ENCODE measurements at regions not wholly inside any gene's neighbourhood (a gene's known extent, or its start where the extent isn't known, plus 50 kb on each side); places are given as distances from the start of the nearest gene placed in this dataset.
A peak's percentile ranks its signal among the peaks of the same experiment; 100 is the strongest.

DNA sequence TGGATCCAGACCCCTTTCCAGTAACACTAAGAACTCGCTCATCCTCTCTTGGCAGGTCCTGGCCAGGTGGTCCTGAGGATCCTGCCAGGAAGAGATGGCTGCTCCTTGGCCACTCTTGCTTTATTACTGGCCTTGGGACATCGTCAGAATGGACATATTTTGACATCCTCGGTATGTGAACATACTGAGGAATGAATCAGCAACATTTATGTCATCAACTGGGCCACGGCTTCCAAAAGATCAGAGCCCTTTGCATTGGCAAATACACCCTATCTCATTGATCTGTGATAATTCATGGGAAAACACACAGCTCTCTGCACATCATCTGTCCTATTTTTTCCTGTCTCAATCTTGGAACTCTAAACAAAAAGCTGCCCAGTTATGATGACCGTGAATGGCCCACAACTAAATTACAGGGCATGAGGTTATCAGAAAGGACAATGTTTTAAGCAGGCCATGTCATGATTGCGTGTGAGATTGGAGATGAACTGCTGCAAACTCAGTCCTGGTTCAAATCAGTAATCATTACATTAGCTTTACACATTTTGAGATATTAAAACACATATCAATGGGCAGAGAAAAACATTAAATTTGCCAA, 1325.8 kb downstream of the AACS start:
- ChIA-PET CTCF (no interaction called here), POLR2A (no interaction called here)
- Mint-ChIP-seq H3K4me3 (ENCODE audit: unreplicated experiment) (no peak overlapping the region), H3K27ac (ENCODE audit: low read depth, unreplicated experiment) (no peak overlapping the region), H3K27me3 (ENCODE audit: insufficient read depth, unreplicated experiment) (no peaks in the 10 kb centered on the region), H3K9me3 (ENCODE audit: unreplicated experiment) (no peaks in the 10 kb centered on the region), H3K4me1 (ENCODE audit: insufficient read depth, unreplicated experiment) (peaks cover 18% of the 10 kb centered on the region), H3K36me3 (ENCODE audit: insufficient read depth, unreplicated experiment) (no peaks in the 10 kb centered on the region)
- intact Hi-C loops (cut with micrococcal nuclease), result no loop called here
- DNase-seq (ENCODE audit: unreplicated experiment), result peak; percentile 15
- no peak for TF ChIP-seq CTCF (IDR thresholded peaks at IDR 0.05; ENCODE audit: unreplicated experiment)
- BruUV-seq (replicated peaks), result no TSS peak

GRCh38 chr12:126396536-126396935, 1331.3 kb downstream of the AACS start:
- Mint-ChIP-seq H3K4me3 (ENCODE audit: unreplicated experiment) (no peak overlapping the region), H3K27ac (ENCODE audit: low read depth, unreplicated experiment) (no peak overlapping the region), H3K9me3 (ENCODE audit: unreplicated experiment) (peaks cover 8% of the 10 kb centered on the region), H3K36me3 (ENCODE audit: insufficient read depth, unreplicated experiment) (peaks cover 6% of the 10 kb centered on the region), H3K27me3 (ENCODE audit: insufficient read depth, unreplicated experiment) (no peaks in the 10 kb centered on the region), H3K4me1 (ENCODE audit: insufficient read depth, unreplicated experiment) (no peaks in the 10 kb centered on the region)
- ChIA-PET CTCF (interaction anchor here (0.7 kb wide), 1 partner anchor 44 kb away, joined by 3 read pairs; no protein-coding TSS in a partner anchor), POLR2A (no interaction called here)
- DNase-seq (ENCODE audit: unreplicated experiment), result no peak
- no peak for TF ChIP-seq CTCF (IDR thresholded peaks at IDR 0.05; ENCODE audit: unreplicated experiment)
- BruUV-seq (replicated peaks), result no TSS peak
- intact Hi-C loops (cut with micrococcal nuclease), result no loop called here

DNA sequence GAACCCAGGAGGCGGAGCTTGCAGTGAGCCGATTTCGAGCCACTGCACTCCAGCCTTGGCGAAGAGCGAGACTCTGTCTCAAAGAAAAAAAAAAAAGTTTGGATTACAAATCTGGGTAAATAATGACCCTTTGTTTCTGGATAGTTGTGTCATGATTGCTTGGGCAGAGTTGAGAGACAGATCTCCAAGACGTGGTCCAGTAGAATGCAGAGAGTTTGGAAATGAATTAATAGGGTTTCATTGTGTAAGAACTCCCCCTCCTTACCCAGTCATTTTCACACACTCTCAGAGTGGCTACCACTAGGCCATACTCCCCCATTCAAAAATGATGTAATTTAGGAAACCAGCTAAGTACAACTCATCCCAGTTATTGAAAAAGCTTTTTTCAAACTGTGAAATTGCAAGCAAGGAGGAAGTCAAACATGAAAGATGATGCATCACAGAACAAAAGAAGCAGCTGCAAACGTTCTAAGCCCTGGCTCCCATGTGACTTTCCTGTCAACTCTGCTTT, 1331.9 kb downstream of the AACS start:
- H3K36me3 Mint-ChIP-seq (ENCODE audit: insufficient read depth, unreplicated experiment), result peaks cover 6% of the 10 kb centered on the region
- intact Hi-C loops (cut with micrococcal nuclease), result no loop called here
- no TSS peak for BruUV-seq (replicated peaks)
- H3K9me3 Mint-ChIP-seq (ENCODE audit: unreplicated experiment), result peaks cover 8% of the 10 kb centered on the region
- no peak overlapping the region for H3K27ac Mint-ChIP-seq (ENCODE audit: low read depth, unreplicated experiment)
- TF ChIP-seq CTCF (IDR thresholded peaks at IDR 0.05; ENCODE audit: unreplicated experiment), result no peak
- H3K4me3 Mint-ChIP-seq (ENCODE audit: unreplicated experiment), result no peak overlapping the region
- DNase-seq (ENCODE audit: unreplicated experiment), result peak; percentile 4
- no peaks in the 10 kb centered on the region for H3K4me1 Mint-ChIP-seq (ENCODE audit: insufficient read depth, unreplicated experiment)
- ChIA-PET CTCF (no interaction called here), POLR2A (no interaction called here)
- no peaks in the 10 kb centered on the region for H3K27me3 Mint-ChIP-seq (ENCODE audit: insufficient read depth, unreplicated experiment)

DNA sequence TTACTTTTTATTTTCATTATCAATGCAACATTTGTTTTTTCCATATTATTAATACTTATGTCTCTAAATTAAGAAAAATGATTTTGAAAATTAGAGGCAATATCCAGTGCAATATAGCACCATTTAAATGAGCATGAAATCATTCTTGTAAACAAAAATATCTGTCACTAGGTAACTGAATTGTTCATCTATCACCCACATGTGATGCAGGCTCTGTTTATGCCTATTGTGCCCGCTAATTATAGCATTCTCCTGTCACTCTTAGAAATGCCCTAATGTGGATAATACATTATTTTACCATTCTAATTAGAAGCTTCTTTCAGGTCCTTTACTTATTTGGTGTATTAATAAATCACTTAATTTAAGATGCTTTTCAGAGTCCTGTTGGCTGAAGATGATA, 1332.4 kb downstream of the AACS start:
- CTCF ChIA-PET, result interaction anchor here (0.7 kb wide), 1 partner anchor 265 kb away, joined by 3 read pairs; no protein-coding TSS in a partner anchor
- intact Hi-C loops (cut with micrococcal nuclease), result no loop called here
- peaks cover 8% of the 10 kb centered on the region for H3K9me3 Mint-ChIP-seq (ENCODE audit: unreplicated experiment)
- POLR2A ChIA-PET, result no interaction called here
- TF ChIP-seq CTCF (IDR thresholded peaks at IDR 0.05; ENCODE audit: unreplicated experiment), result no peak
- no peak overlapping the region for H3K4me3 Mint-ChIP-seq (ENCODE audit: unreplicated experiment)
- peaks cover 1% of the 10 kb centered on the region for H3K4me1 Mint-ChIP-seq (ENCODE audit: insufficient read depth, unreplicated experiment)
- H3K27me3 Mint-ChIP-seq (ENCODE audit: insufficient read depth, unreplicated experiment), result no peaks in the 10 kb centered on the region
- no peak overlapping the region for H3K27ac Mint-ChIP-seq (ENCODE audit: low read depth, unreplicated experiment)
- BruUV-seq (replicated peaks), result no TSS peak
- peaks cover 6% of the 10 kb centered on the region for H3K36me3 Mint-ChIP-seq (ENCODE audit: insufficient read depth, unreplicated experiment)
- DNase-seq (ENCODE audit: unreplicated experiment), result no peak
